Keratinocyte (primary cell): ENCODE measurements at regions not wholly inside any gene's neighbourhood (a gene's known extent, or its start where the extent isn't known, plus 50 kb on each side); places are given as distances from the start of the nearest gene placed in this dataset.

Experiments
- DNase-seq: peaks from one replicate; pipeline ENCODE4 v3.0.0-alpha.2; 2011; ENCODE audit warnings: low read depth, missing footprints, low spot score
- FAIRE-seq: peaks from 2 replicates; lab custom pipeline; 2011; peaks lifted over from hg19 to GRCh38; lab: Jason Lieb, UNC
- H2AFZ ChIP-seq: 2 replicates; pipeline ENCODE4 v1.6.0; 2012; ENCODE audit warnings: low read length, control low read depth, inconsistent platforms; ENCODE audit not compliant: control insufficient read depth
- H3K27ac ChIP-seq: 2 replicates; pipeline ENCODE4 v1.5.1; 2011; ENCODE audit warnings: low read length; ENCODE audit not compliant: control insufficient read depth, insufficient read depth
- H3K27me3 ChIP-seq: 3 replicates; pipeline ENCODE4 v1.6.0; 2011; ENCODE audit warnings: low read length; ENCODE audit not compliant: control insufficient read depth, insufficient read depth; ENCODE audit errors: extremely low read depth
- H3K36me3 ChIP-seq, 2 experiments: 2 replicates in 1 of 2; 3 replicates in 1 of 2; pipeline ENCODE4 v1.5.1; 2011; ENCODE audit warnings: low read length in 2 of 2, mild to moderate bottlenecking in 1 of 2; ENCODE audit not compliant: control insufficient read depth in 2 of 2, insufficient read depth in 2 of 2; ENCODE audit errors: extremely low read depth in 1 of 2
- H3K4me1 ChIP-seq: 3 replicates; pipeline ENCODE4 v1.5.1; 2011; ENCODE audit warnings: low read length; ENCODE audit not compliant: control insufficient read depth, insufficient read depth; ENCODE audit errors: extremely low read depth
- H3K4me2 ChIP-seq: 3 replicates; pipeline ENCODE4 v1.6.0; 2011; ENCODE audit warnings: low read depth, low read length; ENCODE audit not compliant: control insufficient read depth, insufficient read depth; ENCODE audit errors: extremely low read depth
- H3K4me3 ChIP-seq, 3 experiments: fragments of 200-600 bp in 1 of 3; sonication (generic) in 1 of 3; 2 replicates in 2 of 3; 3 replicates in 1 of 3; pipeline ENCODE4 v1.5.1; 2011 to 2016; ENCODE audit warnings: low read length in 3 of 3, mild to moderate bottlenecking in 3 of 3, control low read depth in 2 of 3, inconsistent platforms in 1 of 3, low read depth in 1 of 3, mixed read lengths in 1 of 3, mixed run types in 1 of 3, moderate library complexity in 1 of 3; ENCODE audit not compliant: control insufficient read depth in 2 of 3, insufficient read depth in 2 of 3; ENCODE audit errors: extremely low read depth in 1 of 3
- H3K79me2 ChIP-seq: 2 replicates; pipeline ENCODE4 v1.6.0; 2012; ENCODE audit warnings: low read length; ENCODE audit not compliant: control insufficient read depth, insufficient read depth
- H3K9ac ChIP-seq: 3 replicates; pipeline ENCODE4 v1.6.0; 2011; ENCODE audit warnings: low read length; ENCODE audit not compliant: control insufficient read depth, insufficient read depth; ENCODE audit errors: extremely low read depth
- H3K9me1 ChIP-seq: 3 replicates; pipeline ENCODE4 v1.6.0; 2011; ENCODE audit warnings: low read length; ENCODE audit not compliant: control insufficient read depth, insufficient read depth; ENCODE audit errors: extremely low read depth
- H3K9me3 ChIP-seq: 2 replicates; pipeline ENCODE4 v1.5.1; 2012; ENCODE audit warnings: low read depth, low read length; ENCODE audit not compliant: control insufficient read depth
- H4K20me1 ChIP-seq: 3 replicates; pipeline ENCODE4 v1.6.0; 2011; ENCODE audit warnings: low read length; ENCODE audit not compliant: control insufficient read depth, insufficient read depth; ENCODE audit errors: extremely low read depth
- CTCF ChIP-seq, 3 experiments: IDR thresholded peaks in 1 of 3; conservative IDR thresholded peaks in 1 of 3; optimal IDR thresholded peaks in 1 of 3; 2 replicates in 2 of 3; 3 replicates in 1 of 3; pipeline versions ENCODE3 to v1.5.1; 2011; ENCODE audit warnings: low read length in 3 of 3, mild to moderate bottlenecking in 3 of 3, moderate library complexity in 2 of 3, control low read depth in 1 of 3, inconsistent platforms in 1 of 3; ENCODE audit not compliant: insufficient read depth in 2 of 3; ENCODE audit errors: extremely low read depth in 1 of 3
- EZH2 ChIP-seq: IDR thresholded peaks from one replicate; pipeline ENCODE4 v1.6.1; 2012; ENCODE audit warnings: inconsistent platforms, mild to moderate bottlenecking, low read length, moderate library complexity
- dilution Hi-C: fragments of 300-500 bp; cut with MboI; formaldehyde crosslinking; loops from one replicate; pipeline ENCODE4 v1.7.0; 2020; ENCODE audit warnings: low sequenced_read_pairs; ENCODE audit not compliant: extremely low pct_ligation_motif_present

- Histone ChIP-seq H3K9me1 (no peaks in the 10 kb centered on the region), H3K27ac (no peak overlapping the region), H3K9me3 (no peaks in the 10 kb centered on the region), H3K27me3 (no peaks in the 10 kb centered on the region), H3K9ac (no peak overlapping the region), H4K20me1 (no peaks in the 10 kb centered on the region), H2AFZ (no peak overlapping the region), H3K36me3 (no peaks in the 10 kb centered on the region), H3K4me1 (no peaks in the 10 kb centered on the region), H3K79me2 (no peaks in the 10 kb centered on the region), H3K4me2 (no peak overlapping the region), H3K4me3 (no peak overlapping the region)
- DNase-seq (no peak), FAIRE-seq (no peak)
- TF ChIP-seq EZH2 (no peak), CTCF (optimal IDR thresholded peaks at IDR 0.05 in 1 of 3, IDR thresholded peaks at IDR 0.05 in 1 of 3, conservative IDR thresholded peaks at IDR 0.05 in 1 of 3; ENCODE audit: extremely low read depth in 1 of 3, insufficient read depth in 2 of 3, low read length in 3 of 3) (no peak)
- dilution Hi-C loops, result no loop called here
Measured at GRCh38 chr13:62320129-62321108, 904.8 kb upstream of the PCDH20 start.

DNA sequence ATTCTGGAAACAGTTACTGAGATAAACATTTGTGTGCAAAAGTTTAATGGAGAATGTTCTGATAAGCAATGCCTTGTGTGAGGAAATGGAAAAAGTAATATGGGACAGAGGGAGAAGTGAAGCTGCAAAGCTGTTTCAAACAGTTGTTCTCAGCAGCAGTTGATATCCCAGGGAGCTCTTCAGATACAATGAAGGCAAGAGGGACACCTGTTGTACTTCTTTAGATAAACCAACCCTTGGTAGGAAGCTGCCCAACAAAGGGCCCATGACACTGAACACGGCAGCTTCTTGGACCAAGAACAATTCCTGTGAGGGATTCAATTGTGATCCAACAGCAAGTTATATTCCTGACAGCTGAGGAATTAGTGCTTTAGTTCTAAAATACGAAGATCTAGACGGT, 894.3 kb upstream of the PCDH20 start:
- Histone ChIP-seq H3K9ac (no peak overlapping the region), H3K79me2 (no peaks in the 10 kb centered on the region), H4K20me1 (no peaks in the 10 kb centered on the region), H3K27me3 (no peaks in the 10 kb centered on the region), H3K4me1 (no peaks in the 10 kb centered on the region), H3K36me3 (no peaks in the 10 kb centered on the region), H3K4me3 (no peak overlapping the region), H2AFZ (no peak overlapping the region), H3K4me2 (no peak overlapping the region), H3K27ac (no peak overlapping the region), H3K9me3 (no peaks in the 10 kb centered on the region), H3K9me1 (no peaks in the 10 kb centered on the region)
- TF ChIP-seq CTCF (optimal IDR thresholded peaks at IDR 0.05 in 1 of 3, IDR thresholded peaks at IDR 0.05 in 1 of 3, conservative IDR thresholded peaks at IDR 0.05 in 1 of 3; ENCODE audit: extremely low read depth in 1 of 3, insufficient read depth in 2 of 3, low read length in 3 of 3) (no peak), EZH2 (no peak)
- dilution Hi-C loops, result no loop called here
- DNase-seq, result no peak
- FAIRE-seq, result no peak
